SIG-M5 (cell line): ENCODE measurements at regions not wholly inside any gene's neighbourhood (a gene's known extent, or its start where the extent isn't known, plus 50 kb on each side); places are given as distances from the start of the nearest gene placed in this dataset.
"Not testable (repeated sequence)": the region's sequence is repeated elsewhere in the genome, so short reads cannot be mapped to it uniquely, and the experiment has no call there.

Experiments used
- DNase-seq: peaks from one replicate; lab custom pipeline; 2025; lab: John Stamatoyannopoulos, UW

- DNase-seq: no peak
These were observed 558.2 kb downstream of the ZNF674 start for GRCh38 chrX:45986971-45987370.

GRCh38 chrX:45986081-45986480, 559.1 kb downstream of the ZNF674 start:
- no peak for DNase-seq

GRCh38 chrX:45982958-45983727, 562.1 kb downstream of the ZNF674 start:
- DNase-seq: not testable (repeated sequence)

- no peak for DNase-seq
These were observed 564.5 kb downstream of the ZNF674 start for GRCh38 chrX:45980726-45981125.

GRCh38 chrX:45975633-45976032, 569.6 kb downstream of the ZNF674 start:
- DNase-seq: no peak

- no peak for DNase-seq
These were observed 572.6 kb downstream of the ZNF674 start for GRCh38 chrX:45972636-45973035.

GRCh38 chrX:45959567-45959966, 585.7 kb downstream of the ZNF674 start:
- no peak for DNase-seq

GRCh38 chrX:45956191-45956870, 588.9 kb downstream of the ZNF674 start:
- no peak for DNase-seq

GRCh38 chrX:45955661-45956060, 589.6 kb downstream of the ZNF674 start:
- DNase-seq: no peak

GRCh38 chrX:45954026-45954425, 591.2 kb downstream of the ZNF674 start:
- no peak for DNase-seq

- DNase-seq: no peak
These were observed 593.2 kb downstream of the ZNF674 start for GRCh38 chrX:45952030-45952429.

GRCh38 chrX:45935408-45935807, 609.8 kb downstream of the ZNF674 start:
- DNase-seq: no peak

GRCh38 chrX:45912316-45912715, 632.9 kb downstream of the ZNF674 start:
- DNase-seq: no peak

GRCh38 chrX:45907786-45908185, 637.4 kb downstream of the ZNF674 start:
- DNase-seq: no peak

- DNase-seq: no peak
These were observed 641.4 kb downstream of the ZNF674 start for GRCh38 chrX:45903781-45904201.

- no peak for DNase-seq
These were observed 644.2 kb downstream of the ZNF674 start for GRCh38 chrX:45900766-45901615.

- DNase-seq: no peak
These were observed 650.2 kb downstream of the ZNF674 start for GRCh38 chrX:45894864-45895645.

GRCh38 chrX:45889471-45889870, 655.8 kb downstream of the ZNF674 start:
- no peak for DNase-seq

GRCh38 chrX:45888518-45888917, 656.7 kb downstream of the ZNF674 start:
- DNase-seq: no peak

GRCh38 chrX:45885931-45886330, 659.3 kb downstream of the ZNF674 start:
- no peak for DNase-seq

GRCh38 chrX:45879512-45879911, 665.7 kb downstream of the ZNF674 start:
- no peak for DNase-seq

GRCh38 chrX:45876206-45876605, 669.0 kb downstream of the ZNF674 start:
- no peak for DNase-seq
